ENCODE measurements at regions not wholly inside any gene's neighbourhood (a gene's known extent, or its start where the extent isn't known, plus 50 kb on each side); places are given as distances from the start of the nearest gene placed in this dataset.

DNA sequence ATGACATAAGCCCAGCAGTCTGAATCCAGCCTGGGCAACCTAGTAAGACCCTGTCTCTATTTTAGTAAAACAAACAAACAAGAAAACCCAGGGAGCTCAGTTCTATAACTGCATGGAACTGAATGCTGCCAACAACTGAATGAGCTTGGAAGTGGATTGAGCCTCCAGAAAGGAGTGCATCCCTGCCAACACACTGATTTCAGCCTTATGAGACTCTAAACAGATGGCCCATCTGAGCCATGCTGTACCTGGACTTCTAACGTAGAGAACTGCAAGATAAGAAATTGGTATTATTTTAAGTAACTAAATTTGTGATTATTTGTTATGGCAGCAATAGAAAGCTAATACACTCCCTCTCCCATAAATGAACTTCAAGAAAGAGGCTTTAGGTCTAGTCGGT is 150.4 kb upstream of the RAI14 start:
- no peak for DNase-seq (ENCODE audit: low read depth)

DNA sequence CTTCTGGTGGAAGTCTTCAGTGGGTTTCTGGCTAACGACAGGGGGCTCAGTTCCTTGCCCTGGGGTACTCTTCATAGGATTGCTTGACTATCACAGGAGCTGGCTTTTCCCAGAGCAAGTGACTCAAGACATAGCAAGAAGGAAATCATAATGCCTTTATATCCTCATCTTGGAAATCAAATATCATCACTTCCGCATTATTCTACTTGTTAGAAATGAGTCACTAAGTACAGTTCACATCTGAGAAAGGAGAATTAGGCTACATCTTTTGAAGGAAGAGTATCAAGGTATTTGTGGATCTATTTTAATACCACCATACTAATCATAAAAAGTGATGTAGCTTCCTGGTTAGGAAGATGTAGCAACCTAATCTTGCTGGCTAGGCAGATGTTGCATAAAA is 148.2 kb upstream of the RAI14 start:
- DNase-seq (ENCODE audit: low read depth) = no peak

DNA sequence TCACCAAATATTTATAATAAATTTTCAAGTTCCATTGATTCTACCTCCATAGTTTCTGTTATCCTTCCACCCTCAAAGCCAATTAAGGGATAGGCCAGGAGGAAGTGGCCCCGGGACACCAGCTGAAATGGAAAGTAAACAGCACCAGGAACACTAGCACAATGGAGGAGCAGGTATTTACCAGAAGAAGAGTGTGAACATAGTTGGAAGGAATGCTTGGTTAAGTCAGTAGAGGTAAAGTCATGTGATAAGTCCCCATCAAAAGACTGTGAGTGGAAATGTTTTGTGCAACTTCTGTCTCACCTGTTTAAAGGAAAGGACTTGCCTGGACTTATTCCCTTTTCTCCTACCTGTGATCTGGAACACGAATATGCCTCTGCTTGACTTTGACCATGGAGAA is 146.7 kb upstream of the RAI14 start:
- no peak for DNase-seq (ENCODE audit: low read depth)

DNA sequence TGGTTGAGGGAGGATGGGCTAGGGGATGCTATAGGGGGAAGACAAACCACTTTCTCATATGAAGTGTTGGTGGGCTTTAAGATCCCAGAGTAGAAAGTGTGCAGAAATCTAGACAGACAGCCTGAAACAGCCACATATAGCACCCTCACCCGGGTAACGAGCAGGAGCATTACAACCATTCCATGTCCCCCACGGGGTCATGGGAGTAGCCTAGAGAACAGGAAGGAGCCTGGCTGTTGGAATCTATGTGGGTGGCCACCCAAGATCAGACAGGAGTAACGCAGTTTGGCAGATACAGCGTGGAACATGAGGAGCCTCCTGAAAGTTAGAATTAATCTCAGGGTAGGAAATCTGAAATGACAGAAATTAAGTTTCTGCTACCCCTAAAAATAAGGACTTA is 146.1 kb upstream of the RAI14 start:
- no peak for DNase-seq (ENCODE audit: low read depth)

DNA sequence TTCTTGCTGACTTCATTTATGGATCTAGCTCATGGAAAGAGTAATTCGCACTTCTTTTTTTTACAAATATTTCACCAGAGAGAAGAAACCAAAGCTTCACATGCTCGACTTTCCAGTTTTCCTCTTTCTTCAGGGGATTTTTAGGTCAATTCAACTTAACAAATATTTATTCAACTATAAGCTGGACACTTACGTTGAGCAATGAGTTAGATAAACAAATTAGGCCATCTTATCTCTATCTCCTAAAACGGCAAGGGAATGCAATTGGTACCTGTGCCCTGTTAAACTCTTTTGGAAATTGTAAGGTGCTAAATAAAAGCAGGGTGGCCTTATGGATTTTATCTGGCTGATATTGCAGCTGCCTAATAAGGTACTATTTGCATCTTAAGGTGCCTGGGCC is 145.1 kb upstream of the RAI14 start:
- DNase-seq (ENCODE audit: low read depth) = no peak

DNA sequence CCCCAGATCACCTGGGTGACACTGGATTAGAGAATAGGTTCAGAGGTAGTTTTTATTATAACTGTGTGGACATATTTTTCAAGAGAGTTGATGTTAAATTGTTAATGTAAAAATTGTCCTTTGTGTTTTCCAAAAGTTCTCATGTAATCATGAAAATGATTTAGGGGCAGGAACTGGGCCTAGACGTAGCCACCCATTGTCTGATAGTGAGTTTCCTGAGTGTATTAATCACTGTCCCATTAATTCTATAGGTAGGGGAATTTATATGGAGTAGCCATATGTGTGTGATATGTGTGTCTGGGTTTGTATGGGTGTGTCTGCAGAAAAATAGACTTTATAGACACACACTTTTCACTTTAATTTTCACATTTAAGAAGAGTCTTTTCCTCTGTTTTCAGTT is 144.6 kb upstream of the RAI14 start:
- DNase-seq (ENCODE audit: low read depth) = no peak

DNA sequence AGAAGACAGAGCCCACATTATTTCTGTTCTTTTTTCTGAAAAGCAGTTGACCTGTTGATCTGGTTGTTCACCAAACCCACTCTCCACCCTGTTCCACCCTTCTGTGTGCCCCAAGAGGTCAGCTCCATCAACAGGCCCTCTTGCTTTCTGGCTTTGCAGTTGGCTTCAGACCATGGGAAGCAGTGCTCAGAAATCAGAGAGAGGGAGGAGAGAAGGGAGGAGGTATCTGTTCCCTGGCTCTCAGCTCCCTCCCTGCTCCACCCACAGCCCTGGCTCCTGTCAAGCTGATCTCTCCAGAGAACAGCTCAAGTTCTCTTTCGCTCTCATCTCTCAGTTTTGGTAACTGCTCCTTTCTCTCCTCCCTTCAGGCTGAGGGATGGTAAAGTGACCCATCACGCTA is 144.2 kb upstream of the RAI14 start:
- no peak for DNase-seq (ENCODE audit: low read depth)

DNA sequence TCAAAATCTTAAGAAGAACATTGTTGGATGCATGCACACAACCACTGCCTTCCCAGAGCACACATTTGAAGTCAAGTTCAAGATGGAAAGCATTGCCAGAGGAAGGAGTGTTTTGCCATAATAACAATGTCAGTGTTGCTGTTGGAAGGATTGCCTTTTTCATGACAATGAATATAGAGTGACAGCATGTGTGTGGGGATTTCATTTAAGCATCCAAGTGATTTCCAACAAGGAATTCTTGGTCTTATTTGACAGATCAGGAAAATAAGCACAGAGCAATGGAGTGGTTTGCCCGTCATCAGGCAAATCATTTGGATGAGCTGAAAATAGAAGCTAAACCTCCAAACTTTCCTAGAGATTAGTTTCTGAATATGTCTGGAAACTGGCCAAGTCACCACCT is 140.0 kb upstream of the RAI14 start:
- DNase-seq (ENCODE audit: low read depth) = no peak

DNA sequence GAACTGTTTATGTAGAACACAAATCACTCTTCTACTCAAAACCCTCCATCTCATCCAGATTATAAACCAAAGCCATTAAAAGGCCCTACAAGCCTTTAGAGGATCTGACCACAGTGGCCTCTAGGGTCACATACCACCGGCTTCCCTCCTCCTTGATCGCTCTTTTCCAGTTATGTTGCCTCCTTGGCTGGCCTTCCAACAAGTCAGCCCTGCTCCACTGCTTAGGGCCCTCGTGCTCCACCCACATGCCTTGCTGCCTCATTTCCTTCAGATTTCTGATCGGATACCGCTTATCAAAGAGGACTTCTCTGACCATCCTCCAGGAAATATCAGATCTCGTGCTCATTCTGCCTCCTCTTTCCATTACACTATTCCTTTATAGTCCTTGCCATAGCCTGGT is 139.4 kb upstream of the RAI14 start:
- DNase-seq (ENCODE audit: low read depth) = no peak

DNA sequence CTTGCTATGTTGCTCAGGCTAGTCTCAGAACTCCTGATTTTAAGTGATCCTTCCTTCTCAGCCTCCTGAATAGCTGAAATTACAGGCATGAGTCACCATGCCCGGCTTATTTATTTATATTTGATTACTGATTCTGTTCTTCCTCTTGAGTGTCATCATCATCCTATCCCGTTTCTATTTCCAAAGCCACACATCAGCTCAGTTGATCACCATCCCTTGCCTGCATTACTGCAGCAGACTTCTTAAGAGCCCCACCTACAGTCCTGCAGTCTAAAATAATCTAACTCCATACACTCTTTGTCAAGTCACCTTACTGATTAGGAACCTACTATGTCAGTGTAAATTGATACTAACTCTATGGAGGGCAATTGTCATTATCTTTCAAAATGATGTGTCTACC is 138.9 kb upstream of the RAI14 start:
- no peak for DNase-seq (ENCODE audit: low read depth)

DNA sequence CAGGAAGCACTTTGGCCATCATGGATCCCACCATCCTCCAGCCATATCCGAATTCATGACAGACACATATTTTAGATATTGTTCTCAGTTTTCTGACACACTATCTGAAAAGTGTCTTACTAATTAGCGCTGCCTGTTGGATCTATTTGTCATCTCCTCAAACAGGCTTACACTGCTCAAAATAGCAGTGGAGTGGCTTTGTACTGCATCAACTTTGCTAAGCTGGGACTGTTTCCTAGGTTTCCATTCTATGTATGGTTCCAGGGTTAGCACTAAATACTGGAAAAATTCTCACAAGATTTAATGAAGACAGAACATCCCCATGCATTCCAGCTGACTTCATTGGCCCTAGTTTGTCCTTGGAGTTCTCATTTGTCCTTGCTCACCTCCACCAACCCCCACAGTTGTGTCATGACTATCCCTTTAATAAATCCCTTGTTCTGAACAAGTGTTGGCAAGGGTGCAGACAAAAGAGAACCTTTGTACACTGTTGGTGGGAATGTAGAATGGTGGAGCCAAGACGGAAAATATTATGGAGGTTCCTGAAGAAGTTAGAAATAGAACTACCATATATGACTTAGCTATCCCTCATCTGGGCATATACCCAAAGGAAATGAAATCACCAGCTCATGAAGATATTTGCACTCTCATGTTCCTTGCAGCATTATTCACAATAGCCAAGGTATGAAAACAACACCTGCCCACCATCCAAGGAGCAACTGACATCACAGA is 136.5 kb upstream of the RAI14 start:
- no peak for DNase-seq (ENCODE audit: low read depth)

DNA sequence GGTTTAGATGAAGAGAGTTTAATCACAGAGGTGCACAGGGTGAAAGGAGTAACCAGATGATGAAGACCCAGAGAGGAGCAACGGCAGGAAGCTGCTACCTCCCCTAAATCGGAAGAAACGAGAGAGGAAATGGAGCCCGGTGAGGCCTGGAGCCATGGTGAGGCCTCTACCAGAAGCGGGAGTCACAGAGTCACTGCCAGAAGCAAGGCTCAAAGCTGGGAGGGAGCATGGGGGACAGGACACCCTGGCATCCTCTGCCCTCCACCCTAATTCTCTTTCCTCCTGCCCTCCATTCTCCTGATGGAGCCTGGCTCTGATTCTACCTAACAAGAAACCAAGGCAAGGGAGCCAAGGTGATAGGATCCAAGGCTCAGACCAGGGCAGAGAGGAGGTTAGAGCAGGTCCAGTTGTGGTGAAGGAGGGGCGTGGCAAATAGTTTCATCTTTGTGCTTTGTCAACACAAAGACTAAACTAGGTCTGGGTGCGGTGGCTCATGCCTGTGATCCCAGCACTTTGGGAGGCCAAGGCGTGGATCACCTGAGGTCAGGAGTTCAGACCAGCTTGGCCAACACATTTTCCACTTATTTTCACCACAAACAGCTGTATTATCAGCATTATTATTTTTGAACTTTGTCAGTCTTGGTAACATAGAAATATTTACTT is 134.4 kb upstream of the RAI14 start:
- no peak for DNase-seq (ENCODE audit: low read depth)

DNA sequence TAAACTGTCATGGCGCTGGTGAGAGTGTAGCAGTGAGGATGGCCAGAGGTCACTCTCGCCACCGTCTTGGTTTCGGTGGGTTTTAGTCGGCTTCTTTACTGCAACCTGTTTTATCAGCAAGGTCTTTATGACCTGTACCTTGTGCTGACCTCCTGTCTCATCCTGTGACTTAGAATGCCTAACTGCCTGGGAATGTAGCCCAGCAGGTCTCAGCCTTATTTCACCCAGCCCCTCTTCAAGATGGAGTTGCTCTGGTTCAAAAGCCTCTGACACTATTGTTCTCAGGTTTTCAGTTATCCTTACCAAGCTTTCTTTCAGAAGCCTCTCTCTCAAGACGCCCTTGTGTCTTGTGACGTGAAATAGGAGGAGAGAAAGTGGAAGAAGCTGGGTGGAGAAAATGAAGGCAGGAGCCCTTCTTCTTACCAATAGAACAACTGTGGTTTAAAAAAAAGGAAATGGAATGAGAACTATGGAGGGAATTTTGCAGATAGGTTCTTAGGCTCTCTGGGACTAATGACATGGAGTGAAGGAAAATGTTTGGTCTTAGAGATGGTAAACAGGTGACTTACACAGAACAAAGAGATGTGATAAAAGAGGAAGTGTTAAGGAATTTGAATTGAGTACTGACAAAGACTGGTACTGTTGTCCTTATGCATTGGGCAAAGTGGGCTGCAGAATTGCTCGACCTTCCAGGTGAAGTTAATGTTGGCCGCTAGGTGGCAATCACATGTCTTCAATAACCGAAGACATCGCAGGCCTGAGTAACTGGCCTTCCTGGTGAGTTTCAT is 133.3 kb upstream of the RAI14 start:
- DNase-seq (ENCODE audit: low read depth) = no peak

DNA sequence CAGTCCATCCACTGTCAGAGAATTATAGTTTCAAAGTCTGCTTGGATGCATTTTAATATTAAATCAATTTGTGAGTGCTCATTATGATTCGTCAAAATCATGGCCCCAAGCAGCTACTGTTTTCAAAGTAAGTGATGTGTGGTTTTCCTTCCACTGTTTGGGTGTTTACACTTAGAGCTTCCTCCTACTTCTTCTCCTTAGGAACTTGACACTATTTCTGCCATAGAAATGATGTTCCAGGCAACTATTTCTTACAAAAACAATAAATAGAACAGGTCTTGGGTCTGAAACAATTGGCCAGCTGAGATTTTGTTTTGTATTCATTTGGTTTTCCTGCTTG is 132.8 kb upstream of the RAI14 start:
- DNase-seq (ENCODE audit: low read depth) = no peak

DNA sequence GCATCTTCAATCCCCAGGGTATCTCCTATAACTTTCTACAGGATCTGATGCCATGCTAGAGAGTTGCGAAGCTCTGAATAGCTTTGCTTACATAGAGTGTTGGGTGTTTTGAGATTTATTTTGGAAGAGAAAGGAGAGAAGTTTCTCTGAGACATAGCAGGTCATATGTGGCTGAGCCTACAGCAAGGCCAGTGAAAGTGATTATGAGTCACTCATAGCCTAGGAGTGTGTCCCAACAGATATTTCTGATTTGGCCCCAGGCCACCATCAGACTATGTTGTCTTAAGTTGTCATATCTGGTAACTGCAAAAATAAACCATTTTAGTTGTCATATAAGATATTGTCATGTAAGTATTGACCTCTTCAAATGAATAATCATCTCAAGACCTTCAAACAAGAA is 132.0 kb upstream of the RAI14 start:
- DNase-seq (ENCODE audit: low read depth) = no peak

DNA sequence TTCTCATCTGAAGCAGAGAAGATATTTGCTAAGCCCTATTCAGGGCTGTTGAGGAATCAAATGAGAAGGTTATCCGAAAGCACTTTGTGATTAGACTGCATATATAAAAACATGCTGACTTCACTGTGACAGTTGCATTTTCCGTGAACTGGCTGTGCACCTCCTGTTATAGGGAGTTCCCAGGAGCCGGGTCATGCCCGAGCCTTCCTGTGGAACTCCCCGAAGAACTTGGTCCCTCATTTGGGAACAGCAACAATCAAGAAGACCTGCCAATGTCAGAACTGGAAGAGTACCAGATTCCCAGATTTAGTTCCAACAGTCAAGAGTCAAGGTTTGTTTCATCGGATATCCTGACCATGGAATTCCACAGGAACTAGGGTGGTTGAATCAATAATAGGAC is 130.4 kb upstream of the RAI14 start:
- DNase-seq (ENCODE audit: low read depth) = no peak

DNA sequence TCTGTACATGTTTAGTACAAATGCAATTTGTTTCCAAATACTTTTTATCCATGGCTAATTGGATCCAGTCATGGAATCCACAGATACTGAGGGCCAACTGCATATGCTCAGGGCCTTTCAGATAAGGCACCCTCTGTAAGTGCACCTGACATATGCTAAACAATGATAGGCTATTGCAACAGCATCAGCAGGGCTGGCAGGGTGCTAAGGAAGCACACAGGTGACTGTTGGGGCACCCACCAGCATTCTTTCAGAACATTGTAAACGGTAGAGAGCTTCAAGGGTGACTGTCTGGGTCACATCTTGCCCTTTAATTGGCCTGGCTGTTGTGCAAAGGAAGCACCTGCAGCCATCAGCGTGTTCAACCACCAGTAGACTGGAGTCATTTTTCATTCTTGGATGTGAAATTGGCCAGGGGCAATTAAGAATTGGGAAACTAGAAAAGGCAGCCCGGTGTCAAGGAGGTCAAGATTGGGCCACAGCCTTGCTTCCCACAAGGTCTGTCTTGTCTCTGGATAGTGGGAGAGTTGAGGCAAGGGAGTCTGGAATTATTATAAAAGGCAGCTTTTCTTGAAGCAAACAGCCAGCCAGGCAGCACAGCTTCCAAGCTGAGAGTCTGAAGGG is 129.3 kb upstream of the RAI14 start:
- DNase-seq (ENCODE audit: low read depth) = no peak

DNA sequence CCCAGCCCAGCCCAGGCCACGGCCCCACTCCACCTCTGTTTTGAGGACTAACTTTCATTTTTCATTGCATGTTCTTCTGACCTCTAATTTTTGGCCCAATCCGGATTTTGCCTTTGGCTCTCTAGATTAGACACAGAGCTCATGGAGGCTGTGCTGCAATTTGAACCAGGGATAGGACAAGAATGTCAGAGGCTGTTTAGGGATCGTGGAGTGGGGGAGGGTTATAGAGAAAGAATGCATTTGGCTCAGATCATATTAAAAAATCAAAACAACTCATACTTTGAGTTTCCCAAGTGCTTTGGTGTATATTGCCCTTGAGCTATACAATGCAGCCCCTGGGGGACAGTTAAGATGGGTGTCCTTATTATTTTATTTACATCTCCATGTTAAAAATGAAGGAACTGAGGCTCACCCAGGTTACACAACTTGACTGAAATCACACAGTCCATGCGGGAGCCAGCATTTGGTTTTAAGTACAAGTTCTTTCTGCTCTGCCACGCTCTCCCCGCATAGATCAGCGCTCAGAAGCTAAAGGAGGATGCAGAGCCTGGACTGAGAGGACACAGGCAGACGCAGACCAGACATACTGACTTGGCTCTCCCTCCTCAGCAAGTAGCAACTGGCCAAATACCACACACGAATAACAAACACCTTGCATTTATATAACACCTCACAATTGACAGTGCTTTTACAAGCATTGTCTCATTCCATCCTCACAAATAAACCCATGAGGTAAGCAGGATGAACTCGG is 126.4 kb upstream of the RAI14 start:
- no peak for DNase-seq (ENCODE audit: low read depth)

DNA sequence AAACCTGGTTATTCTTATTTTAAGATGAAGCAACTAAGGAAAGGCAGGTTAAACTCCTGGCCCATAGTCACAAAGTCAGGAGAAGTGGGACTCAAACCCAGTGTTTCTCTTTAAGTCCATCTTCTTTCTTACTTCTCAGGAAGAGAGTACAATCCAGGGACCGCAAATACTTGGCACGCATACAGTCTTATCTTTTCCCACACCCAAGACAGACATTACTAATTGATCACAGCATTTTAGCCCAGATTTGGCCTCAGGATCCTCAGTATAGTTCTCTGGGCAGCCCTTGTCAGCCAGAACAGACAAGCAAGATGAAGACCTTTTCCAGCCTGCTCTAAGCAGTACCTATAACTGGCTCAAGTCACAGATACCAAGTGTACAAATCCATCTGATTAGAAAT is 125.5 kb upstream of the RAI14 start:
- no peak for DNase-seq (ENCODE audit: low read depth)

DNA sequence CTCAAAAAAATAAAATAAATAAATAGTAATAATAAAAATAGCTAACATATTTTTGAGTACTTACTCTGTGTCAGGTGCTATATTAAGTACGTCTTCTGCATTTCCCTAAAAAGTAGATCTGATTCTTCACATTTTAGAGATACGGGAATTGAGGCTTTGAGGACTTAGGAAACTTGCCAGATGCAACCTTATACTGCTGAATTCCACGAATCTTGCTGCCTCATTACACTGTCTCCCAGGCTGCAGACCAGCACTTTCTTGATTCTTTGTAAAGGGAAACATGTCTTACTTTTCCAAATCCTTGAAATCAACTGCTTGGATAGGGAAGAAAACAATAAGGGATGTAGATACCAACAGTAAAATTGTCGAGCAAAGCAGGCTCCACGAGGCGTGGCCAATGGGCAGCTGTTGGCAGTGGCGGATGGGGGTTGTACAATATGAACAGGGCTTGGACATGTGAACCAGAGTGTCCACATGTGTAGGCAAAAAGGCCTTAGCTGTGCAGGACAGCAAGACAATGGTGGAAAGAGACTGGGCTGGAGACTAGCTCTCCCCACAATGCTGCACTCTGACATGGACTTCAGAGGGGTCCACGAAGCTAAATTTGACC is 124.3 kb upstream of the RAI14 start:
- no peak for DNase-seq (ENCODE audit: low read depth)

DNA sequence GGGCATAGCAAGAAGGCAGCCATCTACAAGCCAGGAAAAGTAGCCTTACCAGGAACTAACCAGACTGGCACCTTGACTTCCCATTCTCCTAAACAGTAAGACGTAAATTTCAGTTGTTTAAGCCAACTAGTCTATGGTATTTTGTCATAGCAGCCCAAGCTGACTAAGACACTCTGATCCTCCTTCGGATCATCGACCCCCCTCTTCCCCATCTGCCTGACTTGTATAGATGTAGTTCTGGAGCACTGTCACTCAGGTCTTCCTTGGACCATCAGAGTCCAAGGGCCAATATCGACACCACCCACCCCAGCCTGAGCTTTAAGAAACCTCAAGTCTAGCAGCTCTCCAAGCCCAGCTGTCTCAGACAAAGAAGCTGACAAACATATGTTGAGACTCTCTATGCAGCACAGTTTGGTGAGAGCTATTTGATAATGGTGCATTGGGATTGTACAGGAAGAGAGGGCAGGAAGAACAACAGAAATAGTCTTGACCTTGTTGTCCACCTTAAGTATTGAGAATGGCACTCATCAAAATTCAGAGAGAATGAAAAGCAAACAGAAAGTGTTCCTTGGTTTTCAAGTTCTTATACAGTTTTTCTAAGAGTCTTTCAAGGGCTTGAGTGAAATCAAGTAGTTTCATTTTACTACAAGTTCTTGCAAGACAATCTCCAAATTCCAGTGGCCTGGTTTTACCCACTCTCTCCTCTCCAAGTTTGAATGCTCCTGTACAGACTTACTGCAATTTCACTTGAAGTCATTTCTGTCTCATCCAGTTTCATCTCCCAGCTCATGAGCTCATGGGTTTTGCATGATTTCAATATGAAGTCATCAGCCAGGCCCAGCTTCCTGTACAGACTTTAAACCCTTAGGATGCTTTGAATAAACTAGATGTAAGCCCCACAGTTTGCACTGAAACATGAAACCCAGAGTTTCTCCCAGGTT is 122.3 kb upstream of the RAI14 start:
- DNase-seq (ENCODE audit: low read depth) = no peak

Data from stimulated activated CD8-positive, alpha-beta memory T cell treated with anti-CD3 and anti-CD28 coated beads, Interleukin-7, amount 100 ng/mL, for 24 hours (primary cell).